Kidney epithelial cell (primary cell): ENCODE measurements at regions not wholly inside any gene's neighbourhood (a gene's known extent, or its start where the extent isn't known, plus 50 kb on each side); places are given as distances from the start of the nearest gene placed in this dataset.

Source experiments
- DNase-seq: peaks from one replicate; pipeline ENCODE4 v3.0.0-alpha.2; 2010; ENCODE audit warnings: low read depth
- H3K27me3 ChIP-seq: 2 replicates; pipeline ENCODE4 v1.6.0; 2011; ENCODE audit warnings: low read length; ENCODE audit not compliant: control insufficient read depth, insufficient read depth
- H3K36me3 ChIP-seq: 2 replicates; pipeline ENCODE4 v1.5.1; 2011; ENCODE audit warnings: low read length; ENCODE audit not compliant: control insufficient read depth, insufficient read depth
- H3K4me3 ChIP-seq: 2 replicates; pipeline ENCODE4 v1.5.1; 2011; ENCODE audit warnings: low read depth, mild to moderate bottlenecking, control low read depth, low read length
- CTCF ChIP-seq: IDR thresholded peaks from 2 replicates; pipeline ENCODE4 v1.5.1; 2011; ENCODE audit warnings: mild to moderate bottlenecking, moderate library complexity, low read length, control low read depth, inconsistent platforms; ENCODE audit not compliant: insufficient read depth, poor library complexity, severe bottlenecking

- no peak for DNase-seq
- no peak for TF ChIP-seq CTCF
Observed at GRCh38 chr13:48775285-48775684, 121.6 kb downstream of the CYSLTR2 start.

GRCh38 chr13:48775804-48776203, 122.1 kb downstream of the CYSLTR2 start:
- no peak for TF ChIP-seq CTCF
- H3K4me3 ChIP-seq = no peak overlapping the region
- H3K36me3 ChIP-seq = no peaks in the 10 kb centered on the region
- H3K27me3 ChIP-seq = no peaks in the 10 kb centered on the region
- peak; percentile 73 for DNase-seq

More at GRCh38 chr13:48775285-48775684, 121.6 kb downstream of the CYSLTR2 start:
- H3K36me3 ChIP-seq = no peaks in the 10 kb centered on the region
- no peaks in the 10 kb centered on the region for H3K27me3 ChIP-seq
- H3K4me3 ChIP-seq = no peak overlapping the region

- no peaks in the 10 kb centered on the region for H3K27me3 ChIP-seq
- no peaks in the 10 kb centered on the region for H3K36me3 ChIP-seq
- DNase-seq = no peak
- no peak overlapping the region for H3K4me3 ChIP-seq
- no peak for TF ChIP-seq CTCF
Observed at GRCh38 chr13:48776401-48776800, 122.7 kb downstream of the CYSLTR2 start.

- Histone ChIP-seq H3K4me3 (no peak overlapping the region), H3K36me3 (no peaks in the 10 kb centered on the region), H3K27me3 (no peaks in the 10 kb centered on the region)
- no peak for TF ChIP-seq CTCF
- no peak for DNase-seq
Observed at GRCh38 chr13:48778610-48779009, 124.9 kb downstream of the CYSLTR2 start.

GRCh38 chr13:48780713-48781341, 127.1 kb downstream of the CYSLTR2 start:
- Histone ChIP-seq H3K27me3 (no peaks in the 10 kb centered on the region), H3K36me3 (no peaks in the 10 kb centered on the region), H3K4me3 (no peak overlapping the region)
- TF ChIP-seq CTCF = no peak
- DNase-seq = no peak

- Histone ChIP-seq H3K27me3 (no peaks in the 10 kb centered on the region), H3K4me3 (no peak overlapping the region), H3K36me3 (no peaks in the 10 kb centered on the region)
- no peak for TF ChIP-seq CTCF
- no peak for DNase-seq
Observed at GRCh38 chr13:48782429-48782840, 128.7 kb downstream of the CYSLTR2 start.
